ENCODE measurements at regions not wholly inside any gene's neighbourhood (a gene's known extent, or its start where the extent isn't known, plus 50 kb on each side); places are given as distances from the start of the nearest gene placed in this dataset.

DNA sequence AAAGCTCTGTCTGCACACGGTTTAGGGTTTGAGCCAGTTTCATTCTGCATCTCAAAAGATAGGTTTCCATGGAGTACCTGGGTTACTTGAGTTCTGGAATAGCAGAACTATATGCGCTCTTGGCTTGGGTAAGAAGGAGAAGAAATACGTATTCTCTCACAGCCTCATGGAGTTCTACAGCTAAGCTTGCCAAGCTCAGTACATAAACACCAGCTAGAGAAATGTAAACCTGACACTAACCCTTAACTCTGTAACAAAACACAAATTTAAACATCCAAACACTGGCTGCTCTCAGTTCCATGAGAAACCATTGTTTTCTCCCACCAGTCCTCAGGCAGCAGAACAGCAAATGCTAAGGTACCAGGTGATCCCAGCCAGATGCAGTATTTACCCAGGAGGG lies 557.2 kb downstream of the INHBA start:
- H3K36me3 Mint-ChIP-seq: no peaks in the 10 kb centered on the region
- H3K36me3 ChIP-seq: no peaks in the 10 kb centered on the region
- no peak overlapping the region for H3K27ac ChIP-seq
- no peaks in the 10 kb centered on the region for H3K4me1 Mint-ChIP-seq
- TF ChIP-seq, protein P1, sequence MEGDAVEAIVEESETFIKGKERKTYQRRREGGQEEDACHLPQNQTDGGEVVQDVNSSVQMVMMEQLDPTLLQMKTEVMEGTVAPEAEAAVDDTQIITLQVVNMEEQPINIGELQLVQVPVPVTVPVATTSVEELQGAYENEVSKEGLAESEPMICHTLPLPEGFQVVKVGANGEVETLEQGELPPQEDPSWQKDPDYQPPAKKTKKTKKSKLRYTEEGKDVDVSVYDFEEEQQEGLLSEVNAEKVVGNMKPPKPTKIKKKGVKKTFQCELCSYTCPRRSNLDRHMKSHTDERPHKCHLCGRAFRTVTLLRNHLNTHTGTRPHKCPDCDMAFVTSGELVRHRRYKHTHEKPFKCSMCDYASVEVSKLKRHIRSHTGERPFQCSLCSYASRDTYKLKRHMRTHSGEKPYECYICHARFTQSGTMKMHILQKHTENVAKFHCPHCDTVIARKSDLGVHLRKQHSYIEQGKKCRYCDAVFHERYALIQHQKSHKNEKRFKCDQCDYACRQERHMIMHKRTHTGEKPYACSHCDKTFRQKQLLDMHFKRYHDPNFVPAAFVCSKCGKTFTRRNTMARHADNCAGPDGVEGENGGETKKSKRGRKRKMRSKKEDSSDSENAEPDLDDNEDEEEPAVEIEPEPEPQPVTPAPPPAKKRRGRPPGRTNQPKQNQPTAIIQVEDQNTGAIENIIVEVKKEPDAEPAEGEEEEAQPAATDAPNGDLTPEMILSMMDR (IDR thresholded peaks at IDR 0.05): no peak
- TF ChIP-seq EZH2phosphoT487 (IDR thresholded peaks at IDR 0.05): no peak
- no peak for TF ChIP-seq EZH2 (IDR thresholded peaks at IDR 0.05)
- no peaks in the 10 kb centered on the region for H3F3A ChIP-seq (ENCODE audit: low read depth)
- H3K27ac Mint-ChIP-seq: no peak overlapping the region
- no peaks in the 10 kb centered on the region for H3K9me3 ChIP-seq (ENCODE audit: low read depth)
- no peak overlapping the region for H3K9ac ChIP-seq
- H2AFZ ChIP-seq (replicated peaks): no peak overlapping the region
- no peaks in the 10 kb centered on the region for H4K20me1 ChIP-seq (ENCODE audit: low read depth)
- no peak overlapping the region for H3K4me3 Mint-ChIP-seq
- H3K27me3 ChIP-seq: no peaks in the 10 kb centered on the region
- peaks cover 8% of the 10 kb centered on the region for H3K4me1 ChIP-seq
- no peaks in the 10 kb centered on the region for H3K27me3 Mint-ChIP-seq (ENCODE audit: insufficient read depth, low read depth)
- no peaks in the 10 kb centered on the region for H3K79me2 ChIP-seq (ENCODE audit: low read depth)
- peaks cover 2% of the 10 kb centered on the region for H3K9me3 Mint-ChIP-seq
- H3K4me3 ChIP-seq: no peak overlapping the region
- no peak for DNase-seq (ENCODE audit: low spot score)
- H3K4me2 ChIP-seq: no peak overlapping the region

DNA sequence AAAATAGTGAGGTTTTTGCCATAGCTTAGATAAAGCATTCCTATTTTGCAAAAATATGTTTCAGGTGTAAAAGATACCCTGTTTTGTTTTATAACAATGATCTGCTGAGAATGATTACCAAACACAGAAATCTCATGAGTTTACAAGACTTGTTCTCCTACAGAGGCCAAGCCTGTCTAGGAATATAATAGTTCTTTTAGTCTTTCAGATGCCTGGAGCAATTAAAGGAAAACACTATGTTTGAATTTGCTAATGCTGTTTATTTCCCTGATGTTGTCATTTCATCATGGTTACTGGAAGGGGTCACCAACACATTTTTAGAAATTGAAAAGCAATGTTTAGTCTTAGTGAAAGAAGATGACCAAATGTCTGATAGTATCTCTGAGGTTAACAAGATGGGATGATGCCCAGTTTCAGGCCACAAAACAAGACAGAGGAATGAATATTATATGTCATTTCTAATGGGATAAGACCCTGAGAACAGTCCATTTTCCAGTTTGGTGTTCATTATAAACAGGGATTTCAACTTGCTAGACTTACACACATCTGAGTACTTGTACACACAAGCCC lies 559.9 kb downstream of the INHBA start:
- H3F3A ChIP-seq (ENCODE audit: low read depth): no peaks in the 10 kb centered on the region
- H3K9me3 ChIP-seq (ENCODE audit: low read depth): no peaks in the 10 kb centered on the region
- no peak overlapping the region for H3K4me3 Mint-ChIP-seq
- H3K27ac ChIP-seq: no peak overlapping the region
- no peaks in the 10 kb centered on the region for H3K9me3 Mint-ChIP-seq
- no peak overlapping the region for H3K27ac Mint-ChIP-seq
- no peaks in the 10 kb centered on the region for H3K27me3 Mint-ChIP-seq (ENCODE audit: insufficient read depth, low read depth)
- no peaks in the 10 kb centered on the region for H3K4me1 Mint-ChIP-seq
- H3K27me3 ChIP-seq: no peaks in the 10 kb centered on the region
- no peaks in the 10 kb centered on the region for H3K36me3 ChIP-seq
- TF ChIP-seq EZH2 (IDR thresholded peaks at IDR 0.05) (no peak), EZH2phosphoT487 (IDR thresholded peaks at IDR 0.05) (no peak)
- TF ChIP-seq, protein P1 (IDR thresholded peaks at IDR 0.05): no peak
- no peaks in the 10 kb centered on the region for H3K79me2 ChIP-seq (ENCODE audit: low read depth)
- H3K4me1 ChIP-seq: peaks cover 7% of the 10 kb centered on the region
- H3K4me3 ChIP-seq: no peak overlapping the region
- H3K4me2 ChIP-seq: no peak overlapping the region
- DNase-seq (ENCODE audit: low spot score): no peak
- H2AFZ ChIP-seq (replicated peaks): no peak overlapping the region
- H3K9ac ChIP-seq: no peak overlapping the region
- no peaks in the 10 kb centered on the region for H3K36me3 Mint-ChIP-seq
- H4K20me1 ChIP-seq (ENCODE audit: low read depth): no peaks in the 10 kb centered on the region

DNA sequence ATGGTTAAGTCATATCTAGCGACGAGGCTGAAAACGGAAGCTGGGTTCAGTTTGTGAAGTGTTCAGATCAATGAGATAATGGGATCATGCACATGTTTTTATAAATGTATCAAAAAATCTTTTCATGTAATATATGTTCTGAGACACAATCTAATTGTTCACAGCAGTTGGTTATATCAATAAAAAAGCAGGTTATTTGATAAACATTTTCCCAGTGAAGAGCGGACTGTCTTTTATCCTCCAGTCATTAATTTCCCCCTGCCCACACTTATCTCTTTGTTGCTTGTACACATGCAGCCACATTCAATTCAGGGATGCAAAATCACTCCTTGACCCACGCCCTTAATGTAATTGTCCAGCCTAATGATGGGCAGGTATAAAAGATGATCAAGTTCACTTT lies 563.1 kb downstream of the INHBA start:
- no peaks in the 10 kb centered on the region for H3K27me3 ChIP-seq
- H3K9me3 Mint-ChIP-seq: no peaks in the 10 kb centered on the region
- no peak overlapping the region for H3K27ac ChIP-seq
- no peaks in the 10 kb centered on the region for H3K4me1 Mint-ChIP-seq
- H3K9ac ChIP-seq: no peak overlapping the region
- no peak overlapping the region for H2AFZ ChIP-seq (replicated peaks)
- H4K20me1 ChIP-seq (ENCODE audit: low read depth): no peaks in the 10 kb centered on the region
- no peak overlapping the region for H3K4me3 ChIP-seq
- no peak overlapping the region for H3K27ac Mint-ChIP-seq
- no peaks in the 10 kb centered on the region for H3K79me2 ChIP-seq (ENCODE audit: low read depth)
- no peak overlapping the region for H3K4me2 ChIP-seq
- H3K9me3 ChIP-seq (ENCODE audit: low read depth): no peaks in the 10 kb centered on the region
- no peaks in the 10 kb centered on the region for H3K4me1 ChIP-seq
- no peaks in the 10 kb centered on the region for H3K36me3 ChIP-seq
- H3K36me3 Mint-ChIP-seq: no peaks in the 10 kb centered on the region
- no peak for DNase-seq (ENCODE audit: low spot score)
- no peaks in the 10 kb centered on the region for H3F3A ChIP-seq (ENCODE audit: low read depth)
- peaks cover 2% of the 10 kb centered on the region for H3K27me3 Mint-ChIP-seq (ENCODE audit: insufficient read depth, low read depth)
- H3K4me3 Mint-ChIP-seq: no peak overlapping the region
- TF ChIP-seq EZH2 (IDR thresholded peaks at IDR 0.05) (no peak), EZH2phosphoT487 (IDR thresholded peaks at IDR 0.05) (no peak)
- TF ChIP-seq, protein P1 (IDR thresholded peaks at IDR 0.05): no peak

Measured in neural progenitor cell (in vitro differentiated cells).